ENCODE measurements at regions not wholly inside any gene's neighbourhood (a gene's known extent, or its start where the extent isn't known, plus 50 kb on each side); places are given as distances from the start of the nearest gene placed in this dataset.
"Not testable (repeated sequence)": the region's sequence is repeated elsewhere in the genome, so short reads cannot be mapped to it uniquely, and the experiment has no call there.

- Histone ChIP-seq H3K36me3 (ENCODE audit: control insufficient read depth, insufficient read depth, low read length) (no peaks in the 10 kb centered on the region), H3K27me3 (ENCODE audit: control insufficient read depth, insufficient read depth, low read length) (no peaks in the 10 kb centered on the region; the same call in 1 of the 2 replicates), H3K4me3 (ENCODE audit: low read depth, low read length) (no peak overlapping the region)
- ChIA-PET CTCF (interaction anchor here (0.7 to 1.0 kb wide), 2 partner anchors 11 to 15 kb away, joined by 3 to 4 read pairs; no protein-coding TSS in a partner anchor), POLR2A (no interaction called here)
- no peak for TF ChIP-seq CTCF (IDR thresholded peaks at IDR 0.05; ENCODE audit: insufficient read depth, low read depth, low read length)
- DNase-seq (ENCODE audit: low read depth) = no peak
Measured at GRCh38 chr17:12195418-12195817, 174.7 kb downstream of the MAP2K4 start.

GRCh38 chr17:12201294-12201880, 180.7 kb downstream of the MAP2K4 start:
- Histone ChIP-seq H3K27me3 (ENCODE audit: control insufficient read depth, insufficient read depth, low read length) (no peaks in the 10 kb centered on the region; the same call in 1 of the 2 replicates), H3K4me3 (ENCODE audit: low read depth, low read length) (no peak overlapping the region), H3K36me3 (ENCODE audit: control insufficient read depth, insufficient read depth, low read length) (no peaks in the 10 kb centered on the region)
- POLR2A ChIA-PET = no interaction called here
- CTCF ChIA-PET = interaction anchor here (1.0 kb wide), 1 partner anchor 8 kb away, joined by 3 read pairs; no protein-coding TSS in a partner anchor
- TF ChIP-seq CTCF (IDR thresholded peaks at IDR 0.05; ENCODE audit: insufficient read depth, low read depth, low read length) = no peak
- no peak for DNase-seq (ENCODE audit: low read depth)

GRCh38 chr17:12209632-12210191, 189.0 kb downstream of the MAP2K4 start:
- ChIA-PET CTCF (interaction anchor here (0.9 to 1.4 kb wide), 2 partner anchors 9 to 14 kb away, joined by 3 to 4 read pairs; no protein-coding TSS in a partner anchor), POLR2A (no interaction called here)
- no peak for TF ChIP-seq CTCF (IDR thresholded peaks at IDR 0.05; ENCODE audit: insufficient read depth, low read depth, low read length)
- Histone ChIP-seq H3K27me3 (ENCODE audit: control insufficient read depth, insufficient read depth, low read length) (no peaks in the 10 kb centered on the region), H3K4me3 (ENCODE audit: low read depth, low read length) (no peak overlapping the region), H3K36me3 (ENCODE audit: control insufficient read depth, insufficient read depth, low read length) (no peaks in the 10 kb centered on the region)
- DNase-seq (ENCODE audit: low read depth) = no peak

GRCh38 chr17:12220714-12221439, 200.2 kb downstream of the MAP2K4 start:
- POLR2A ChIA-PET; DNase-seq (ENCODE audit: low read depth); H3K27me3 ChIP-seq (ENCODE audit: control insufficient read depth, insufficient read depth, low read length); H3K4me3 ChIP-seq (ENCODE audit: low read depth, low read length); H3K36me3 ChIP-seq (ENCODE audit: control insufficient read depth, insufficient read depth, low read length): not testable (repeated sequence)
- CTCF ChIA-PET = interaction anchor here (0.9 kb wide), 1 partner anchor 10 kb away, joined by 3 read pairs; no protein-coding TSS in a partner anchor

GRCh38 chr17:12222392-12222791, 201.7 kb downstream of the MAP2K4 start:
- DNase-seq (ENCODE audit: low read depth) = no peak
- peaks cover 4% of the 10 kb centered on the region; the same call in 1 of the 2 replicates for H3K27me3 ChIP-seq (ENCODE audit: control insufficient read depth, insufficient read depth, low read length)
- TF ChIP-seq CTCF (IDR thresholded peaks at IDR 0.05; ENCODE audit: insufficient read depth, low read depth, low read length) = no peak
- POLR2A ChIA-PET = no interaction called here
- no peaks in the 10 kb centered on the region for H3K36me3 ChIP-seq (ENCODE audit: control insufficient read depth, insufficient read depth, low read length)
- no peak overlapping the region for H3K4me3 ChIP-seq (ENCODE audit: low read depth, low read length)
- CTCF ChIA-PET = no interaction called here

Measured in BJ (cell line).